AG09309 (cell line): ENCODE measurements at regions not wholly inside any gene's neighbourhood (a gene's known extent, or its start where the extent isn't known, plus 50 kb on each side); places are given as distances from the start of the nearest gene placed in this dataset.

Experiments used
- DNase-seq: peaks from one replicate; pipeline ENCODE4 v3.0.0-alpha.2; 2010; ENCODE audit warnings: low read depth
- H3K4me3 ChIP-seq: 2 replicates; pipeline ENCODE4 v1.5.1; 2011; ENCODE audit warnings: mild to moderate bottlenecking, low read depth, low read length, moderate library complexity; ENCODE audit not compliant: control insufficient read depth
- CTCF ChIP-seq: IDR thresholded peaks from 2 replicates; pipeline ENCODE4 v1.5.1; 2011; ENCODE audit warnings: mild to moderate bottlenecking, low read depth, low read length, inconsistent platforms; ENCODE audit not compliant: insufficient read depth, control insufficient read depth; ENCODE audit errors: missing control alignments

- no peak for DNase-seq
Measured at GRCh38 chr1:221165839-221166500, 286.7 kb downstream of the HLX start.

GRCh38 chr1:221166559-221167318 is 287.5 kb downstream of the HLX start:
- no peak for DNase-seq
- TF ChIP-seq CTCF, result no peak
- no peak overlapping the region for H3K4me3 ChIP-seq

More at GRCh38 chr1:221165839-221166500, 286.7 kb downstream of the HLX start:
- H3K4me3 ChIP-seq, result no peak overlapping the region
- no peak for TF ChIP-seq CTCF

- TF ChIP-seq CTCF, result no peak
- H3K4me3 ChIP-seq, result no peak overlapping the region
- DNase-seq, result no peak
Measured at GRCh38 chr1:221169447-221169889, 290.2 kb downstream of the HLX start.

- H3K4me3 ChIP-seq, result no peak overlapping the region
- DNase-seq, result no peak
- TF ChIP-seq CTCF, result no peak
Measured at GRCh38 chr1:221170171-221170570, 290.9 kb downstream of the HLX start.

GRCh38 chr1:221171768-221172167 is 292.5 kb downstream of the HLX start:
- no peak for DNase-seq
- no peak for TF ChIP-seq CTCF
- H3K4me3 ChIP-seq, result no peak overlapping the region

- H3K4me3 ChIP-seq, result no peak overlapping the region
- TF ChIP-seq CTCF, result no peak
- DNase-seq, result no peak
Measured at GRCh38 chr1:221172841-221173240, 293.6 kb downstream of the HLX start.
